HG03045 (cell line): ENCODE measurements at regions not wholly inside any gene's neighbourhood (a gene's known extent, or its start where the extent isn't known, plus 50 kb on each side); places are given as distances from the start of the nearest gene placed in this dataset.
A peak's percentile ranks its signal among the peaks of the same experiment; 100 is the strongest.
"Not testable (repeated sequence)": the region's sequence is repeated elsewhere in the genome, so short reads cannot be mapped to it uniquely, and the experiment has no call there.

Experiments
- ATAC-seq: cut with Tn5 transposase; IDR thresholded peaks from one replicate; pipeline ENCODE4 v1.9.1; 2021; ENCODE audit warnings: mild to moderate bottlenecking, moderate library complexity; ENCODE audit not compliant: unreplicated experiment

- ATAC-seq: no peak
Observed at GRCh38 chr12:46553911-46554310, 181.3 kb upstream of the SLC38A2 start.

- no peak for ATAC-seq
Observed at GRCh38 chr12:46553266-46553665, 180.7 kb upstream of the SLC38A2 start.

- no peak for ATAC-seq
Observed at GRCh38 chr12:46550266-46550879, 177.8 kb upstream of the SLC38A2 start.

- ATAC-seq: no peak
Observed at GRCh38 chr12:46549527-46550265, 177.1 kb upstream of the SLC38A2 start.

- no peak for ATAC-seq
Observed at GRCh38 chr12:46548605-46549071, 176.1 kb upstream of the SLC38A2 start.

- ATAC-seq: no peak
Observed at GRCh38 chr12:46547421-46548354, 175.1 kb upstream of the SLC38A2 start.

- ATAC-seq: peak; percentile 97
Observed at GRCh38 chr12:46546634-46547273, 174.2 kb upstream of the SLC38A2 start.

- not testable (repeated sequence) for ATAC-seq
Observed at GRCh38 chr12:46543378-46543795, 170.8 kb upstream of the SLC38A2 start.

GRCh38 chr12:46538976-46539375 is 166.4 kb upstream of the SLC38A2 start:
- no peak for ATAC-seq

- no peak for ATAC-seq
Observed at GRCh38 chr12:46537387-46537955, 164.9 kb upstream of the SLC38A2 start.

GRCh38 chr12:46536316-46536715 is 163.7 kb upstream of the SLC38A2 start:
- ATAC-seq: peak; percentile 57

GRCh38 chr12:46535907-46536306 is 163.3 kb upstream of the SLC38A2 start:
- ATAC-seq: no peak

- no peak for ATAC-seq
Observed at GRCh38 chr12:46535376-46535775, 162.8 kb upstream of the SLC38A2 start.

- ATAC-seq: no peak
Observed at GRCh38 chr12:46534327-46534840, 161.8 kb upstream of the SLC38A2 start.

- ATAC-seq: no peak
Observed at GRCh38 chr12:46533723-46534122, 161.2 kb upstream of the SLC38A2 start.

GRCh38 chr12:46531804-46532203 is 159.2 kb upstream of the SLC38A2 start:
- ATAC-seq: no peak

- ATAC-seq: no peak
Observed at GRCh38 chr12:46531059-46531785, 158.6 kb upstream of the SLC38A2 start.

GRCh38 chr12:46530373-46531056 is 157.9 kb upstream of the SLC38A2 start:
- ATAC-seq: no peak

GRCh38 chr12:46526233-46526632 is 153.7 kb upstream of the SLC38A2 start:
- no peak for ATAC-seq
